CD1c-positive myeloid dendritic cell (primary cell): ENCODE measurements at regions not wholly inside any gene's neighbourhood (a gene's known extent, or its start where the extent isn't known, plus 50 kb on each side); places are given as distances from the start of the nearest gene placed in this dataset.

ENCODE experiments used
- DNase-seq: peaks from one replicate; pipeline ENCODE4 v3.0.0-alpha.2; 2016; ENCODE audit errors: extremely low spot score

DNA sequence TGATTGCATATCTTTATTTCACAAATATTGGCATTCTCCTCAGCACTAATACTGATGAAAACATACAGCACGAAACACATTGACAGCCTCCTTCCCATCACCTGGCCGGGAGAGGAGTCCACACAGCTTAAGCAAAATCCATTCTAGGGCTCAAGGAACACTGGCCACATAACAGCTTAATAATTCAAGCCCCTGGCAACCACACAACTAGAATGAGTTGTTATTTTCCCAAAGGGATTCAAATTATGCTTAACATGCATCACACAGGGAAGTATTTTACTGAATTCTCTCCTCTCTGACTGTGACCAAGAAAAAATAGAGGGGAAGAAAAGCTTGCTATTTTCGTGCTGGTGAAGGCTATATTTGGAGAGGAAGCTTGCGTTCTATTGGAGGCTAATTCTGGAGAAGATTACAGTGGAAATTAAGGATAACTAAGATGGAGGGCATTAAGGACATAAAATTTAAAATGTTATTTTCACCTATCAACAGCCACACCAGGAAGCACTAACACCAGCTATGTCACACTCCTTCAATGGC lies 198.5 kb downstream of the ADGRG6 start:
- DNase-seq: no peak

- DNase-seq: no peak
Observed at GRCh38 chr6:142501795-142502194, 200.0 kb downstream of the ADGRG6 start.

GRCh38 chr6:142507065-142507464 lies 205.3 kb downstream of the ADGRG6 start:
- DNase-seq: no peak

GRCh38 chr6:142510211-142510610 lies 208.4 kb downstream of the ADGRG6 start:
- DNase-seq: no peak

DNA sequence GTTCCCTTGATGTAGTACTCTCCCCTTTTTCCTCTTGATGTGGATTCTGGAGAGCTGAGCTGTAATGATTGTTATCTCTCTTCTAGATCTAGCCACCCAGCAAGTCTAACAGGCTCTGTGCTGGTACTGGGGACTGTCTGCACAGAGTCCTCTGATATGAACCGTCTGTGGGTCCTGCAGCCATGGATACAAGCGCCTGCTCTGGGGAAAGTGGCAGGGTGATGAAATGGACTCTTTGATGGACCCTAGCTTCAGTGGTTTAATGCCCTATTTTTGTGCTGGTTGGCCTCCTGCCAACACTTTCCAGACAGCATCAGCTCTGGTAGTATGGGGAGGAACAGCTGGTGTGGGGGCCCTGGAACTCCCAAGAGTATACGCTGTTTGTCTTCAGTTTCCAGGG lies 216.3 kb downstream of the ADGRG6 start:
- no peak for DNase-seq

DNA sequence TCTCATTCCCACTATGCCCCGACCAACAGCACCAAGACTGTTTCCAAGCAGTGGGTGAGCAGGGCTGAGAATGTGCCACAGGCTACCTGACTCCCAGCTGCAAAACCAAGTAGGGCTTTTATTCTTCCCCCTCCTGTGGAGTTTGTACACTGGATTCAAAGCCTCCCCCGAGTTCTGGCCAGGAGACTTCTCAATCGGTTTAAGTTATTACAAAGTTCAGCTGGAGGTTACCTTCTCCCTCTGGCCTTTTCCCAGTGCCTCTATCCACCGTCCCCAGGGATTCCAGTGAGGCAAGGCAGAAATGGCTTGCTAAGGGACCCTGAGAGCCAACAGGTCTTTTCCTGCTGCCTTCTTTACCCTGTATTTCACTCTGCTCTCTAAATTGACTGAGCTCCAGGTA lies 217.0 kb downstream of the ADGRG6 start:
- no peak for DNase-seq

- no peak for DNase-seq
Observed at GRCh38 chr6:142521791-142522190, 220.0 kb downstream of the ADGRG6 start.

- no peak for DNase-seq
Observed at GRCh38 chr6:142523515-142524375, 221.9 kb downstream of the ADGRG6 start.

- DNase-seq: no peak
Observed at GRCh38 chr6:142530566-142530965, 228.8 kb downstream of the ADGRG6 start.

GRCh38 chr6:142531727-142532126 lies 229.9 kb downstream of the ADGRG6 start:
- DNase-seq: no peak

GRCh38 chr6:142534076-142534475 lies 232.3 kb downstream of the ADGRG6 start:
- no peak for DNase-seq

DNA sequence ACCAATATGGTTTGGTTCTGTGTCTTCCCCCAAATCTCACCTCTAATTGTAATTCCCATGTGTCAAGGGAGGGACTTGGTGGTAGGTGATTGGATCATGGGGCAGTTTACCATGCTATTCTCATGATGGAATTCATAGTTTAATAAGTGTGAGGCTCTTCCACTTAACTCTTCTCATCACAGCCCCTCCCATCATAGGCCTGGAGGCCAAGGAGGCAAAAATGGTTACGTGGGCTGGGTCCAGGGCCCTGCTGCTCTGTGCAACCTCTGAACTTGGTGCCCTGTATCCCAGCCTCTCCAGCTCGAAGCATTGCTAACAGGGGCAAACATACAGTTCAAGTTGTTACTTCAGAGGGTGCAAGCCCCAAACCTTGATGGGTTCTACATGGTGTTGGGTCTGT lies 232.7 kb downstream of the ADGRG6 start:
- no peak for DNase-seq

DNA sequence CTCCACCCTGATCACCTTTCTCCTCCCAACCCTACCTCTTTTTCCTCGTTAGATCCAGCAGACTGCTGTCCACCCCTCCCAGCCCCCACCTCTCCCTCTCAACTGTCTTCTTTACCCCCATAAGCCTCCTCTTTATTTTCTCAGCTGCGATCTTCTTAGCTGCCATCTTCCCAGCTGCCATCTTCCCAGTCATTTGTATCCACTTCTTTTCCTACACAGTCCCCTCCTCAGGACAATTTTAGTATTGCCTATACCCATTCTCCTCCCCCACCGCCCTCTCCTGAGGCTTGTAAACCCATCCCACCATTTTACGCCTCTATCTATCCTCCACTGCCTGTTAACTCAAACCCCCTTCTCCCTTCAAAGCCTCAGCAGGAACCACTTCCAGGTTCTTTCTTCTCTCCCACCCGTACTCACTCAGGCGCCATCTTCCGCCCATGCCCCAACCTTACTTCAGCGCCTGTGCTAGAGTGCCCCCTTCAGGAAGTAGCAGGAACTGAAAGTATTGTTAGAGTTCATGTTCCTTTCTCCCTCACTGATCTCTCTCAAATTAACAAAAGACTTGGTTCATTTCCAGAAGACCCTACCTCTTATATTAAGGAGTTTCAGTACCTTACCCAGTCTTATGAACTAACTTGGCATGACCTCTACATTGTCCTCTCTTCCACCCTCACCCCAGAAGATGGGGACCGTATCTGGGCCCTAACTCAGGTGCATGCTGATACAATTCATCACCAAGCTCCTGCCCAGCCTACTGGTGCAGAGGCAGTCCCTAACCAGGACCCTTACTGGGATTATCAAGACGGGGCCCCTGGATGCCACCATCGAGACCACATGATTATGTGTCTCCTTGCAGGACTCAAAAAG lies 236.0 kb downstream of the ADGRG6 start:
- no peak for DNase-seq

DNA sequence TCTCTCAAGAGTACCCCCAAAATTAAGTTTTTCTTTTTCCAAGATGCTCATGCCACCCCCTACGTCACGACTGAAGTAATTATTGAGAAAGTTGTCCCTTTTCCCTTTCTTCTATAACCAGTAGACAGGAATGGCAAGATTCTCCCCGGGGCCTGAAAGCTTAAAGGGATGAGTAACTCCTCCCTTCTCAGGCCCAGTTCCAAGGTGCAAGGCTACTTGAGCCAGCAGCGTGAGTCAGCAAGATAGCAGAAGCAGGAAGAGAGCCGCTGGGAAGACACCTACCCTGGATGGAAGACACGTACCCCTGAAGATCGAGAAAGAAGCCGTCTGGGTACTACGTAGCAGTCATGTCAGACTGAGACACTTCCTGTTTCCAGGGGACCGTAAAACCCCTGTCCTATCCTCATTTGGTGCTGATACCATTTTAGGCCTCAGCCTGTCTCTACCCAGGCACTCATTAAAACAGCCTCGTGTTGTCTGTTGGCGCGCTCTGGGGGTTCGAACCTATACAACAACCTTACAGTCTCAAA lies 241.0 kb downstream of the ADGRG6 start:
- DNase-seq: no peak

- DNase-seq: no peak
Observed at GRCh38 chr6:142543606-142544005, 241.8 kb downstream of the ADGRG6 start.

GRCh38 chr6:142544199-142544838 lies 242.5 kb downstream of the ADGRG6 start:
- DNase-seq: no peak

DNA sequence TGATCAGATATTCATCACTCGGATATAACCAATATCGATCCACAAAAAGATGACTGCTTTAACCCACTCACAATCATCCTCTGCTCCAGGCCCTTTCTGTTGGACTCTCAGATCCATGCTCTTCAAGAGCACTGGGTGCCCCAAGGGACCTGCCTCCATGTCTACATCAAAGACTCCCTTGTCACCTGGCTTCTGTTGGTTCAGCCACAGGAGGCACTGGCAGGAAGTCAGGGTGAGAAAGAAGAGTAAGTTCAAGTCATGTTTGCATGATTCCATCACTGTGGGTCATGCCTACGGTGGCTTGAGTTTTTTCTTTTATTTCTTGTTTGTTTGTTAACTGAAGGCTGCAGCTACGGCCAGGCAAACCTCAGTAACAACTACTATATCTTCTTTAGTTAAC lies 243.3 kb downstream of the ADGRG6 start:
- no peak for DNase-seq

DNA sequence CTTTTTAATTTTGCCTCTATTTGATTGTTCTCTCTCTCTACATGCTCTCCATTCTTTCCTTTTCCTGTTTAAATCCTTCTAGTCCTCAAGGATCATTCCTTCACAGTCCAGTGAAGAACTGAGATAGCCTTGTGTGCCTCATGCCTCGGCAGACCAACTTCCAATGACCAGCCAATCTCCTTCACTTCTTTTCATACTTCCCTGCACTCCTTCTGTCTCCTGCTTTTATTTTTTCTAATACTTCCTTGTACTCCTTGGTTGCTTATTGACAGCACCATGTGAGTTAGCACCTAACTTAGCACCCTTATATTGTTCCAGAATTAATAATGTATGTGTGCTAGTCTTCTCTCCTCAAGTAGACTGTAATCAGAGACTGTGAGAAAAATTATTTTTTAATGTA lies 246.8 kb downstream of the ADGRG6 start:
- no peak for DNase-seq

- no peak for DNase-seq
Observed at GRCh38 chr6:142550310-142551063, 248.7 kb downstream of the ADGRG6 start.

DNA sequence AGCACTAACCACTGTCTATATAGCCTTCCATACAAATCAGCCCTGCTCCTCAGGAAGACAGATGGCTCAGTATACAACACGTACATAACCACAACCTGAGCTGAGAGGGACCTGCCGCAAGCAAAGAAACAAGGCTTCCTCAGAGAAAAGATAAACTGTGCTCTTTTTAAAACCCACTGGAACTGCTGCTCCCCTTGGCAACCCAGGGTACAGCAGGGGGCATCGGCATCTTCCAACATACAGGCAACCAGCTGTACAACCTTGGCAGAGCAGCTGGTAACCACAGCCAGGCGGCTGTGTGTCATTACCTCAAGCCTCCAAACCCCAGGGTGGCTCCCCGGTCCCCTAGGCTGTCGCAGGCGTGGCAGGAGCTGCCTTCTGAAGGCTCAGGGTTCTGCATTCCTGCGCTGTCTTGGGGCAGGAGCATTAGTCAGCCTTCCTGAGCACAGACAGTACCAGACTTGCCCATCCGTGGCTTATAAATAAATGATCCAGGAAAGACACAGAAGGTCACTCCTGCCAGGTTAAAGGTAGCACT lies 249.5 kb downstream of the ADGRG6 start:
- DNase-seq: no peak

- no peak for DNase-seq
Observed at GRCh38 chr6:142558786-142559185, 257.0 kb downstream of the ADGRG6 start.
